Breast epithelium (tissue), 4 donors: ENCODE measurements at regions not wholly inside any gene's neighbourhood (a gene's known extent, or its start where the extent isn't known, plus 50 kb on each side); places are given as distances from the start of the nearest gene placed in this dataset.

Experiments used
- DNase-seq, 2 donors: peaks; one replicate each; pipeline ENCODE4 v3.0.0-alpha.2; 2019; ENCODE audit warnings: low spot score in 2 of 2
- H3K27ac ChIP-seq, 2 donors: fragments of 200-600 bp; sonication (generic) in 1 of 2; one replicate each; pipeline ENCODE4 v1.5.1; 2016 to 2019; ENCODE audit warnings: mild to moderate bottlenecking in 1 of 2
- H3K27me3 ChIP-seq, 2 donors: fragments of 200-600 bp; sonication (generic) in 1 of 2; one replicate each; pipeline versions ENCODE4 v1.5.1 to v1.6.0; 2017 to 2019; ENCODE audit warnings: control low read depth in 1 of 2, mild to moderate bottlenecking in 1 of 2
- H3K36me3 ChIP-seq: fragments of 200-600 bp; one replicate; pipeline ENCODE4 v1.5.1; 2019
- H3K4me1 ChIP-seq, 2 donors: fragments of 200-600 bp; sonication (generic); one replicate each; pipeline ENCODE4 v1.5.1; 2016 to 2019; ENCODE audit warnings: control low read depth in 1 of 2
- H3K4me3 ChIP-seq, 3 donors: fragments of 200-600 bp; sonication (generic); 1 replicate in 2 of 3; 2 replicates in 1 of 3; pipeline ENCODE4 v1.5.1; 2016 to 2019; ENCODE audit warnings: mild to moderate bottlenecking in 3 of 3, moderate library complexity in 2 of 3
- H3K9me3 ChIP-seq, 2 donors: fragments of 200-600 bp; sonication (generic) in 1 of 2; one replicate each; pipeline ENCODE4 v1.5.1; 2016 to 2019; ENCODE audit warnings: control low read depth in 1 of 2
- CTCF ChIP-seq, 3 donors: fragments of 450-650 bp; IDR thresholded peaks; one replicate each; pipeline ENCODE4 v1.5.1; 2016 to 2017; ENCODE audit warnings: antibody characterized with exemption in 3 of 3, mild to moderate bottlenecking in 3 of 3, moderate library complexity in 3 of 3
- POLR2A ChIP-seq: fragments of 450-650 bp; IDR thresholded peaks from one replicate; pipeline ENCODE4 v1.6.1; 2016; ENCODE audit warnings: antibody characterized with exemption, mild to moderate bottlenecking, moderate library complexity
- POLR2AphosphoS5 ChIP-seq, 3 donors: sonication (generic); formaldehyde crosslinking; IDR thresholded peaks; one replicate each; pipeline ENCODE4 v1.6.1; 2017; ENCODE audit warnings: antibody characterized with exemption in 3 of 3
- intact Hi-C: fragments of 100-400 bp; cut with DNase I; formaldehyde crosslinking; loops from one replicate; pipeline ENCODE4 v1.15.1; 2023; ENCODE audit warnings: low total_unique reads

GRCh38 chr21:29481081-29481480, 182.4 kb downstream of the BACH1 start:
- H3K4me3 ChIP-seq = no peak overlapping the region
- intact Hi-C loops = no loop called here
- H3K27me3 ChIP-seq = no peaks in the 10 kb centered on the region
- TF ChIP-seq POLR2AphosphoS5 (IDR thresholded peaks at IDR 0.05) (no peak), POLR2A (no peak), CTCF (IDR thresholded peaks at IDR 0.05) (no peak)
- no peaks in the 10 kb centered on the region for H3K36me3 ChIP-seq
- no peak for DNase-seq
- H3K9me3 ChIP-seq = no peaks in the 10 kb centered on the region
- H3K4me1 ChIP-seq = no peaks in the 10 kb centered on the region
- H3K27ac ChIP-seq = no peak overlapping the region

DNA sequence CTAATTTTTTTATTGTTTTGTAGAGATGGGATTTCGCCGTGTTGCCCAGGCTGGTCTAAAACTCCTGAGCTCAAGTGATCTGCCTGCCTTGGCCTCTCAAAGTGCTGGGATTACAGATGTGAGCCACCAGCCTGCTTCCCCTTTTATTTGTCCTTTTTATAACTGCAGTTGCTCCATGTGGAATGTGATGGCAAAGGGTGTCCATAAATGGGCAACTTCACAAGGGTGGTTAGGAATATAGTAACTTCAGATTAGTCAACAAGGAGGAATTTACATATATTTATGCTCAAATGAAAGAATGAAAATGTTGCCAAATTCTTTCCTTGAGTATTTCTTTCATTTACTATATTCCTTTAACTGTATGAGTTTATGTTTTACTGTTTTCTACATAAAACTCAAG, 182.9 kb downstream of the BACH1 start:
- no peak for TF ChIP-seq POLR2AphosphoS5 (IDR thresholded peaks at IDR 0.05)
- TF ChIP-seq POLR2A = no peak
- no peak for TF ChIP-seq CTCF (IDR thresholded peaks at IDR 0.05)
- no peak overlapping the region for H3K4me3 ChIP-seq
- H3K9me3 ChIP-seq = no peaks in the 10 kb centered on the region
- no peak for DNase-seq
- intact Hi-C loops = no loop called here
- no peaks in the 10 kb centered on the region for H3K36me3 ChIP-seq
- no peak overlapping the region for H3K27ac ChIP-seq
- H3K27me3 ChIP-seq = no peaks in the 10 kb centered on the region
- no peaks in the 10 kb centered on the region for H3K4me1 ChIP-seq

GRCh38 chr21:29486306-29486807, 187.6 kb downstream of the BACH1 start:
- Histone ChIP-seq H3K36me3 (no peaks in the 10 kb centered on the region), H3K27me3 (no peaks in the 10 kb centered on the region), H3K4me1 (no peaks in the 10 kb centered on the region), H3K4me3 (no peak overlapping the region), H3K27ac (no peak overlapping the region), H3K9me3 (no peaks in the 10 kb centered on the region)
- intact Hi-C loops = no loop called here
- TF ChIP-seq POLR2AphosphoS5 (IDR thresholded peaks at IDR 0.05) (no peak), CTCF (IDR thresholded peaks at IDR 0.05) (no peak), POLR2A (no peak)
- DNase-seq = no peak
